ENCODE measurements at regions not wholly inside any gene's neighbourhood (a gene's known extent, or its start where the extent isn't known, plus 50 kb on each side); places are given as distances from the start of the nearest gene placed in this dataset.

DNA sequence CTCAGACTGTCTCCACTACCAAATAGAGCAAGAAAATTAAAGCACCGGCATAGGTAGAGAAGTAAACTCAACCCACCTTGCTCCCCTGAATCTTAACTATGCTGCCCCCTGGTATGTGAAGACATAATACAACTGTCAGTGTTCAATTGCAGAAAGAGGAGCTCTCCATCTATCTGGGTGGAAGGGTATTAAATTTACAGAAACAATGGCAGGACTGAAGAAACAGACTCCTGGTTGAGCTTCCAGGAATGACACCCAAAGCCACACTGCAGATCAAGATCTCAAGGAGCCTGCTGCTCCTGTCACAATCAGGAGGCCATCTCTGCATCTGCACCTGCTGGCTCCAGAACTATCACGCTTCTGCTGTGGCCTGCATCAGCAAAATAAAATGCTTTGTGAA is 132.1 kb upstream of the BMAL1 start:
- WGBS (ENCODE audit: insufficient coverage, low coverage, missing lambda C conversion rate), result 18% methylated on average over 2 of the region's 2 CpGs
- no peak overlapping the region for H3K9ac ChIP-seq (ENCODE audit: insufficient read depth in 1 of 2, low read depth in 2 of 2, low read length in 2 of 2)
- H3K9me1 ChIP-seq (ENCODE audit: control insufficient read depth, insufficient read depth, low read length), result no peaks in the 10 kb centered on the region
- H3K4me2 ChIP-seq (ENCODE audit: insufficient read depth, low read length), result no peak overlapping the region
- BruUV-seq (replicated peaks), result no TSS peak
- H3K9me3 ChIP-seq (replicated peaks; ENCODE audit: control insufficient read depth, insufficient read depth, low read depth, low read length), result no peaks in the 10 kb centered on the region
- peaks cover 6 to 8% of the 10 kb centered on the region in 2 experiments; a peak in 3 of 5 replicates for H3K4me1 ChIP-seq (replicated peaks in 1 of 2; ENCODE audit: control insufficient read depth in 2 of 2, insufficient read depth in 2 of 2, low read length in 2 of 2)
- in situ Hi-C loops (cut with MboI), result no loop called here
- H3K36me3 ChIP-seq (ENCODE audit: control insufficient read depth, insufficient read depth, low read length), result no peaks in the 10 kb centered on the region
- no peaks in the 10 kb centered on the region for H4K20me1 ChIP-seq (replicated peaks; ENCODE audit: control insufficient read depth, insufficient read depth, low read length)
- H3K79me2 ChIP-seq (ENCODE audit: control insufficient read depth, insufficient read depth, low read length), result no peaks in the 10 kb centered on the region
- no peak for ATAC-seq
- TF ChIP-seq RAD21 (CRISPR knock-in tag; conservative IDR thresholded peaks at IDR 0.05 in 1 of 2, IDR thresholded peaks at IDR 0.05 in 1 of 2) (peak; percentile 12 to 32; a peak in 2 of 4 replicates), SMC3 (conservative IDR thresholded peaks at IDR 0.05; ENCODE audit: insufficient read depth, low read depth, low read length) (0 out of 2 replicates have a peak, but pooled peaks have one; percentile 10), SMAD3 (CRISPR knock-in tag; conservative IDR thresholded peaks at IDR 0.05) (no peak), SMARCC2 (IDR thresholded peaks at IDR 0.05; ENCODE audit: low read depth) (no peak), CTCF (IDR thresholded peaks at IDR 0.05 in 2 of 3, conservative IDR thresholded peaks at IDR 0.05 in 1 of 3; ENCODE audit: insufficient read depth in 2 of 3, low read depth in 1 of 3, low read length in 3 of 3) (peak; percentile 18 to 39 (median 28); a peak in 3 of 6 replicates), SMAD1 (IDR thresholded peaks at IDR 0.05; ENCODE audit: low read depth, low read length, partially characterized antibody) (no peak)
- TF ChIP-seq, protein P1, sequence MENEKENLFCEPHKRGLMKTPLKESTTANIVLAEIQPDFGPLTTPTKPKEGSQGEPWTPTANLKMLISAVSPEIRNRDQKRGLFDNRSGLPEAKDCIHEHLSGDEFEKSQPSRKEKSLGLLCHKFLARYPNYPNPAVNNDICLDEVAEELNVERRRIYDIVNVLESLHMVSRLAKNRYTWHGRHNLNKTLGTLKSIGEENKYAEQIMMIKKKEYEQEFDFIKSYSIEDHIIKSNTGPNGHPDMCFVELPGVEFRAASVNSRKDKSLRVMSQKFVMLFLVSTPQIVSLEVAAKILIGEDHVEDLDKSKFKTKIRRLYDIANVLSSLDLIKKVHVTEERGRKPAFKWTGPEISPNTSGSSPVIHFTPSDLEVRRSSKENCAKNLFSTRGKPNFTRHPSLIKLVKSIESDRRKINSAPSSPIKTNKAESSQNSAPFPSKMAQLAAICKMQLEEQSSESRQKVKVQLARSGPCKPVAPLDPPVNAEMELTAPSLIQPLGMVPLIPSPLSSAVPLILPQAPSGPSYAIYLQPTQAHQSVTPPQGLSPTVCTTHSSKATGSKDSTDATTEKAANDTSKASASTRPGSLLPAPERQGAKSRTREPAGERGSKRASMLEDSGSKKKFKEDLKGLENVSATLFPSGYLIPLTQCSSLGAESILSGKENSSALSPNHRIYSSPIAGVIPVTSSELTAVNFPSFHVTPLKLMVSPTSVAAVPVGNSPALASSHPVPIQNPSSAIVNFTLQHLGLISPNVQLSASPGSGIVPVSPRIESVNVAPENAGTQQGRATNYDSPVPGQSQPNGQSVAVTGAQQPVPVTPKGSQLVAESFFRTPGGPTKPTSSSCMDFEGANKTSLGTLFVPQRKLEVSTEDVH (IDR thresholded peaks at IDR 0.05; ENCODE audit: low read depth, partially characterized antibody), result no peak
- no peak overlapping the region for H3K27ac ChIP-seq (ENCODE audit: extremely low read depth, low read depth, low read length)
- peak; percentile 19 for FAIRE-seq
- no peak for DNase-seq (ENCODE audit: extremely low read depth in 1 of 4, low spot score in 3 of 4)
- H2AFZ ChIP-seq (ENCODE audit: low read depth, low read length), result no peak overlapping the region
- no peak overlapping the region for H3K4me3 ChIP-seq
- no peaks in the 10 kb centered on the region; a peak in 1 of 5 replicates for H3K27me3 ChIP-seq (ENCODE audit: control insufficient read depth in 2 of 2, insufficient read depth in 2 of 2, low read length in 2 of 2)
- intact Hi-C loops (cut with micrococcal nuclease), result no loop called here
- ChIA-PET CTCF (ENCODE audit: low intra/inter-chr PET ratio) (no interaction called here), POLR2A (interaction anchor here (0.8 to 1.5 kb wide), 3 partner anchors 23 to 183 kb away, joined by 3 to 4 read pairs (median 3); no protein-coding TSS in a partner anchor)
